CD1c-positive myeloid dendritic cell (primary cell): ENCODE measurements at regions not wholly inside any gene's neighbourhood (a gene's known extent, or its start where the extent isn't known, plus 50 kb on each side); places are given as distances from the start of the nearest gene placed in this dataset.
A peak's percentile ranks its signal among the peaks of the same experiment; 100 is the strongest.

Source experiments
- DNase-seq: peaks from one replicate; pipeline ENCODE4 v3.0.0-alpha.2; 2016; ENCODE audit errors: extremely low spot score

DNA sequence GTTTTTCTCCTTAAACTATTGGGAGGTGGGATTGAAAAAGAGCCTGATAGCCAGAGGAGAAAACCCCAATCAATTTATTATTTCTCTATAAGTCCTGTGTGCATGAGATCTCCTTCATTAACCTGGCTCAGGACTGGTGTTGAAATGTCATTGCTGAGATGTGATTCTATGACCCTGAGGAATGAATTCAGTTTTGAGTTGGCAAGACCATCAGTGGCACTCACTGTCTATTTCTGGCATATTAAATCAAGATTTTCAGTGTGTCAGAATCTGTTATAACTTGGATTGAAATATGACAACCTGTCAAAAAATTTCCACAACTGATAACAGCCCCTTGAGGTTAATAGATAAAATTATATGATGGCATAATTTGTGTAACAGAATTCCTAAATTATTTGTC is 431.1 kb downstream of the TFAP2B start:
- DNase-seq = no peak

DNA sequence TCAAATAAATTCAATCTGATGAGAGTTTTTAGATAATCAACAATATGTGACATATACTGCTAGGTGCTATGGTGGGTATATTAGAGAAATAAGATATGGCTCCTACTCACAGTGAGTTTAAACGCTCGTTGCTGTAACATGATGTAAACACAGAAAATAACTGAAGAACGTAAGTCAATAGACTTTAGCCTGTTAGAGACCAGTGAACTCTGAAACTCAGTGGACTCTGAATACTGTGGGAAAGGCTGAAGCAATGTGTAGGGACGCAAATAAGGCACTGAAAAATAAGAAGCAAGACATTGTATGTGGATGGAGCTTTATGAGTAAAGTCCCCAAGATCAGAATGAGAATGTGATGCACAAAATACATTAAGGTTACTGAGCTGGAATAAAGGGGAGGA is 431.6 kb downstream of the TFAP2B start:
- DNase-seq = no peak

GRCh38 chr6:51257938-51258337 is 439.3 kb downstream of the TFAP2B start:
- DNase-seq = no peak

DNA sequence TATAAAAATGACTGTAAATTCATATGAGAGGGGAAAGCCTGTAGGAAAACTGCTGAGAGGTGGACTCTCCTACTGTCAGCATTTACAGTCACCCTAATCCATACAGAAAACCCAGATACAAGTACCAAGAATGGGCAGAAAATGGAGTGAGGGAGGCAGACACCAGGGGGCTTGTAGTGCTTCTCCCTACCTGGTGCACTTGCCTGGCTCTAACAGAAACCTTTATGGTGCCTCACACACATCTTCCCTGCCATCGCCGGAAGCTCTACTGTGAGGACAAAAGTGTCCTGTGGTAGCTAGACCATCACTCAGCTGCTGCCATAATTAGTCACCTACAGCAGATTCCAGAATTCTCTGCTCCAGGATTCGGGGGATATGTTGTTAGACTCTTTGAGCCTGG is 441.3 kb downstream of the TFAP2B start:
- DNase-seq = no peak

- no peak for DNase-seq
Observed at GRCh38 chr6:51261691-51262090, 443.0 kb downstream of the TFAP2B start.

GRCh38 chr6:51265426-51265825 is 446.8 kb downstream of the TFAP2B start:
- peak; percentile 56 for DNase-seq

DNA sequence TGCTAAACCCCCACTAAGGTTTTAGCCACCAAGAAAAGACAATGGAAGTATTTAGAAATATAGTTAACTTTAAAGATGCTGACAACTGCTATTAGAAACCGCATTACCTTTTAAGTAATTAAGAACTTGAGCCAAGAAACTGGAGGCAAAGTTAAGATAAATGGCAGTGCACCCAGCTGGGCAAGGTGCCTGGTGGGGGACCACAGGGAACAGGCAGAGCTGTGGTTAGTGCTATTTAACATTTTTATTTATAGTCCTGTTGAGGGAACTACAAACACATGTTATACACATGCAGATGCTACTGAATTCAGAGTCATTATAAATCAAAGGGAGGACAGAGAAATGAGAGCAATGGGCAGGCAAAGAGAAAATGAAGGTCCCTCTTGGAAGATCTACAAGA is 447.9 kb downstream of the TFAP2B start:
- DNase-seq = no peak

DNA sequence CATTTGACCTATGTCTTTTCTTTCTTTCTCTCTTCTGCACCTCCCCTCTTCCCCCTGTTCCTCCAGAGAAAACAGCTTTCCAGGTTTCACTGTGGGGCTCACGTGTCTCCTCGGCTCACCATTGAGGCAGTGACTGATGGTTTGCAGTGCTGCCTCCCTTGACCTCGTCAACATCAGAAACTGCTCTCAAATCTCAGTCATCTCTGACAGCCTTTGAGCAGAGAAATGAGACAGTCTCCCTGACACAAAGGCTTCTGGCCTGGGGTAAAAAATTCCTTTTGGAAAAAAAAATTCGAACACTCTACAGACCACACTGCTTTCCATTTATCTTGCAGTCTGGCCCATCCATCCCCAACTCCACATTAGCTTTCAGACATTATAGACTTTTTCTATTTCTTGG is 450.0 kb downstream of the TFAP2B start:
- DNase-seq = no peak

DNA sequence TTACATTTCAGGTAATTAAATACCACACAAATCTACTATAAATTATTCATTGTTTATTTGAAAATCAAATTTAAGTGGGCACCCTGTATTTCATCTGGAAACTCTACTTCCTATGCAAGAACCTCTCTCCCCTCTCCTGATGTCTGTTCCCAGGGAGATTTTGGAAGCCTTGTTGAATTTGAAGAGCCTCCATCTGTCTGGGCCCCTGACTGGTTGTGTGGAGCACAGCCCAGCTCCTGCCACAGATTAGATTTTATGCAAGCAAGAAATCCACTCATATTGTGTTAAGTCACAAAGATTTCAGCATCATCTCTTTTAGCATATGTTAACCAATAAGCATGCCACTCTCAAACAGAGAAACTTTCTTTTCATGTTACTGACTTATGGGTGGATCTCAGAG is 451.2 kb downstream of the TFAP2B start:
- no peak for DNase-seq

DNA sequence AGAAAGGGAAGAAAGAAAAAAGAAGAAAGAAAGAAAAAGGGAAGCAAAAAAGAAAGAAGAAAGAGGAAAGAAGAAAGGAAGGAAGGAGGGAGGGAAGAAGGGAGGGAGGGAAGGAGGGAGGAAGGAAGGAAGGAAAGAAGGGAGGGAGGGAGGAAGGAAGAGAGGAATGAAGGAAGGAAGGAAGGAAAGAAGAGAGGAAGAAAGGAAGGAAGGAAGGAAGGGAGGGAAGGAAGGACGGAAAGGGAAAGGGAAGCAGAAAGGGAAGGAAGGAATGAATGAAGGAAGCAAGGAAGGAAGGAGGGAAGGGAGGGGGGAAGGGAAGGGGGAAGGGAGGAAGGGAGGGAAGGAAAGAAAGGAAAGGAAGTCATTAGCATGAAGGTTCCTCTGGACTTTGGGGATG is 452.9 kb downstream of the TFAP2B start:
- no peak for DNase-seq

DNA sequence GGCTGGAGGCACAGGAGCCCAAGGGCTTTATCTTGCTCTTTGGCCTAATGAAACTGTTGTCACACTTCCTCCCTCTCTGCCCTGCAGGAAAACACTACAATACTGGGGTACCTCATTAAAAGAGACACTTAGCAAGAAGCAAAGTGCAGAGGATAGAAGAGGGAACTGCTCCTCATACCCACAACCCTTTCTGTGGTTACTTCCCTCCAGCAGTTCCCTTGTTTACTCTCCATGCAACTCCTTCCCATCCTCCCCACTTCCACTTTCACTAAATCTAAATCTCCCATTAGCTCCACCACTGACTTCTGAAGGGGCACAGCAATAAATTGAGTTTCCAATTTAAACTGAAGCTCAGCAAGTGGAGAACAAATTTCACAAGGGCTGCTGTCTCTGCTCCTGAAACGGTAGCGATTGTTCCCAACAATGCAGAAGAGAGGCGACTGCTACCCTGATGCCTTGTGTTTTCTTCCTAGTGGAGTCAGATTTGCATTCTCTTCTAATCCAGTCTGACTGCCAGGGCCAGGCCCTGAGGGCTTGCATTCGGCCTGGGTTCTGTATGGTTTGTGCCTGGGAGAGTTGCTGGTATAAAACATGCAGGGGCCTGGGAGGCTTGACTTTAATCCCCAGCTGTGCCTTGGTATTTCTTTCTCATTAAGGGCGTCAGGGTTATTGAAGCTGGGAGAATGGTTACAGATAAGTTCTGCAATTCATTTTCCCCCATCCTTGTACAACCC is 454.7 kb downstream of the TFAP2B start:
- peak; percentile 56 for DNase-seq

GRCh38 chr6:51277474-51277873 is 458.8 kb downstream of the TFAP2B start:
- DNase-seq = no peak

- DNase-seq = no peak
Observed at GRCh38 chr6:51282026-51282425, 463.4 kb downstream of the TFAP2B start.

DNA sequence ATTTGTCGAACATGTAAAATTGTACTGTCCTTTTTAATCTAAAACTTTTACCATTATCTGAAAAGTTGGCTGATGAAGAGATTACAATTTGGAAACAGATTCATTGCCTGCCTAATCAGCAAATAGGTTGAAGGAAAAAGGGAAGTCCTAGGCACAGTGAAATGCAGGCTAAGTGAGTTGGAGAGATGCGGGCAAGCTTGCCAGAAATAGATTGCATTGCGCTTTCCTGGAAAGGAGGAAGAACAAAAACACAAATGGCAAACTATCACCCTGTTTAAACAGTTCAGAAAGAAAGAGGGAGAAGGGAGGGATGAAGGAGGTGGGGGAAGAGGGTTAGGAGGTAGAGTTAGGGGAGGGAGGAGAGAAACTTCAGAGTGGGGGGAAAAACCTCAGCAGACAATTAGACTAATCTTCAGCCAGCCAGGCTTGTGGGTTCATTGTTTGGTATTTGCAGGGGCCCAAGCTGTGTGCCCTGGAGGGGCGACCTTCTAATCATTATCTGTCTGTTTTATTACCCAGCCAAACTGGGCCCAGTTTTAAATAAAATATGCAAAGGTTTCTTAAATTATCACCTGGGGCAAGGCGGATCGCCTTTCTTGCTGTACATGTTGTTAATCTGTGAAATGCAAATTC is 465.2 kb downstream of the TFAP2B start:
- peak; percentile 24 for DNase-seq

GRCh38 chr6:51285876-51286275 is 467.2 kb downstream of the TFAP2B start:
- no peak for DNase-seq

GRCh38 chr6:51289041-51289440 is 470.4 kb downstream of the TFAP2B start:
- no peak for DNase-seq

GRCh38 chr6:51292659-51293058 is 474.0 kb downstream of the TFAP2B start:
- no peak for DNase-seq

- no peak for DNase-seq
Observed at GRCh38 chr6:51299621-51300380, 481.1 kb downstream of the TFAP2B start.

GRCh38 chr6:51300510-51300909 is 481.8 kb downstream of the TFAP2B start:
- DNase-seq = no peak

DNA sequence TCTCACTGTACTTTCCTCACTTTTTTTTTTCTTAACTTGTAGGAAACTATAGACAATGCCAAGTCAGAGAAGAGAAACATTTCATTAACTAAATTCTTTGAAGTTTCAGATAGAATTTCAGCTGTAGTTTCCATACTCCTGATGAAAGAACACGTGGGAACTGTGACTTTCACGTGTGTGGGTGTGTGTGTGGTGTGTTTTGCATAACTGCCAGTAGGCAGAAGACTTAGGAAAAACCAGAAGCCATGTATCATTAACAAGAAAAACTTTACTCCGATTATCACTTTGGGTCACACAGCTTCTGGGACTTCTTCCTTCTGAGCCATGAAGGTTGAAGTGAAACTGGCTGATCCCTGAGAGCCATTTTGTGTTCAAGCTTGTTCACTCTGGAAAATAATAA is 483.3 kb downstream of the TFAP2B start:
- peak; percentile 85 for DNase-seq

- peak; percentile 56 for DNase-seq
Observed at GRCh38 chr6:51302431-51302830, 483.8 kb downstream of the TFAP2B start.

DNA sequence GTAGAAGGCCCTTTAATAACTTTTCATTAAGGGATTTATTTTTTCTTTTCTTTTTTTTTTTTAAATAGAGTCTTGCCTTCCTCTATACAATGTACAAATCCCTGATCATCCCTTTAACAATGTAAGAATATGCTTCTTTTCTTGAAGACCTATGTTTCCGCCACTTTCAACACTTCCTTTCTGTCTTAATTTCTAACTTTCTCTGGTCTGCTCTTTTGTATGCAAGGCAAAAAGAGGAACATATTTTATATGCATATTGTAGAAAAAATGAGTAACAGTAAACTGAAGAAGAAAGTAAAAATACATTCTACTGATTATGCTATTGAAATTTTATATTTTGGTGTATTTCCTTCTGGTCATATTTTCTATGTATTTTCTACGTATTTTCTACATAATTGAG is 484.7 kb downstream of the TFAP2B start:
- DNase-seq = peak; percentile 44

DNA sequence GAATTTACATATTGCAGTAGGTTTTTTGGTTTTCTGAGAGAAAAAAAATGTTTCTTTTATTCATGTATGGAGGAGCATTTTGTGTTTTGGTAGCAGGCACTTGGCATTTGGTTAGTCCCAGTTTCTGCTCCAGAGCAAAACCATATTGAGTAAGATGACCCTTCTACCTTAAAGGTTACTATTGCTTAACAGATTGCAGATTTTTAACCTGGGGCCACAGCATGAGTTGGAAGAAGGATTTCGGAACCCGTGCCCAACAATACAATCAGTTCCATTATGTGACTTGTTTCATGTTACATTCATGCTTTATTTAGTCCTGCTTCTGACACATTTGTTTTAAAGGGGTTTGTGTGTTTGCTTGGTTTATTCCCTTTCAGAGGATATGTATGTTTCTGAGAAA is 496.3 kb downstream of the TFAP2B start:
- no peak for DNase-seq
